H9 (cell line): ENCODE measurements at regions not wholly inside any gene's neighbourhood (a gene's known extent, or its start where the extent isn't known, plus 50 kb on each side); places are given as distances from the start of the nearest gene placed in this dataset.

Experiments
- DNase-seq: peaks from one replicate; pipeline ENCODE4 v3.0.0-alpha.2; 2017
- H2AFZ ChIP-seq: one replicate; pipeline ENCODE4 v1.6.1; 2013; ENCODE audit warnings: mild to moderate bottlenecking, low read length, control low read depth, moderate library complexity
- H2AK5ac ChIP-seq: 2 replicates; pipeline ENCODE4 v1.6.1; 2013; ENCODE audit warnings: low read length, control low read depth, mixed read lengths; ENCODE audit not compliant: insufficient read length
- H2BK120ac ChIP-seq: one replicate; pipeline ENCODE4 v1.6.1; 2013; ENCODE audit warnings: low read depth, mild to moderate bottlenecking, low read length, control low read depth, inconsistent platforms; ENCODE audit not compliant: poor library complexity, severe bottlenecking
- H2BK12ac ChIP-seq: 2 replicates; pipeline ENCODE4 v1.6.1; 2013; ENCODE audit warnings: low read length, control low read depth, mixed read lengths, low read depth; ENCODE audit not compliant: insufficient read length
- H2BK15ac ChIP-seq: 2 replicates; pipeline ENCODE4 v1.6.1; 2013; ENCODE audit warnings: low read depth, low read length, control low read depth
- H2BK20ac ChIP-seq: one replicate; pipeline ENCODE4 v1.6.1; 2013; ENCODE audit warnings: low read depth, mild to moderate bottlenecking, low read length, control low read depth, inconsistent platforms; ENCODE audit not compliant: poor library complexity, severe bottlenecking
- H2BK5ac ChIP-seq: 2 replicates; pipeline ENCODE4 v1.6.1; 2013; ENCODE audit warnings: low read length, control low read depth, mixed read lengths; ENCODE audit not compliant: insufficient read length
- H3K14ac ChIP-seq: 2 replicates; pipeline ENCODE4 v1.6.1; 2013; ENCODE audit warnings: low read length, control low read depth; ENCODE audit not compliant: insufficient read depth
- H3K18ac ChIP-seq: 2 replicates; pipeline ENCODE4 v1.6.1; 2013; ENCODE audit warnings: low read depth, mild to moderate bottlenecking, mixed read lengths, low read length, control low read depth; ENCODE audit not compliant: insufficient read length
- H3K23ac ChIP-seq: 2 replicates; pipeline ENCODE4 v1.6.1; 2013; ENCODE audit warnings: low read length, control low read depth, mixed read lengths, low read depth; ENCODE audit not compliant: insufficient read length
- H3K23me2 ChIP-seq: 2 replicates; pipeline ENCODE4 v1.6.1; 2013; ENCODE audit warnings: low read depth, mild to moderate bottlenecking, mixed read lengths, low read length, control low read depth; ENCODE audit not compliant: insufficient read length, poor library complexity, severe bottlenecking
- H3K27ac ChIP-seq: 2 replicates; pipeline ENCODE4 v1.5.1; 2013; ENCODE audit warnings: low read length, control low read depth, mixed read lengths, low read depth; ENCODE audit not compliant: insufficient read length
- H3K27me3 ChIP-seq: 2 replicates; pipeline ENCODE4 v1.6.1; 2013; ENCODE audit warnings: low read length, control low read depth, inconsistent platforms; ENCODE audit not compliant: insufficient read depth
- H3K4ac ChIP-seq: 2 replicates; pipeline ENCODE4 v1.6.1; 2013; ENCODE audit warnings: low read depth, mild to moderate bottlenecking, control low read depth, inconsistent platforms, low read length, moderate library complexity
- H3K4me1 ChIP-seq: 2 replicates; pipeline ENCODE4 v1.6.1; 2013; ENCODE audit warnings: low read length, control low read depth, inconsistent platforms; ENCODE audit not compliant: insufficient read depth
- H3K4me2 ChIP-seq: 2 replicates; pipeline ENCODE4 v1.6.1; 2013; ENCODE audit warnings: low read length, control low read depth, mixed read lengths; ENCODE audit not compliant: insufficient read length, insufficient read depth
- H3K56ac ChIP-seq: 2 replicates; pipeline ENCODE4 v1.6.1; 2013; ENCODE audit warnings: low read depth, mild to moderate bottlenecking, mixed read lengths, low read length, control low read depth; ENCODE audit not compliant: insufficient read length
- H3K79me1 ChIP-seq: 2 replicates; pipeline ENCODE4 v1.6.1; 2013; ENCODE audit warnings: low read depth, mild to moderate bottlenecking, moderate library complexity, low read length, control low read depth, inconsistent platforms; ENCODE audit not compliant: insufficient read depth, poor library complexity, severe bottlenecking
- H3K79me2 ChIP-seq: 2 replicates; pipeline ENCODE4 v1.6.1; 2013; ENCODE audit warnings: low read length, control low read depth, inconsistent platforms; ENCODE audit not compliant: insufficient read depth
- H3K9ac ChIP-seq: 2 replicates; pipeline ENCODE4 v1.6.1; 2013; ENCODE audit warnings: low read length, control low read depth, mixed read lengths; ENCODE audit not compliant: insufficient read length; ENCODE audit errors: extremely low read depth
- H3K9me3 ChIP-seq: one replicate; pipeline ENCODE4 v1.6.1; 2013; ENCODE audit warnings: low read depth, low read length, inconsistent platforms; ENCODE audit not compliant: control insufficient read depth
- H3T11ph ChIP-seq: one replicate; pipeline ENCODE4 v1.6.1; 2013; ENCODE audit warnings: mild to moderate bottlenecking, low read length, control low read depth, inconsistent platforms
- H4K20me1 ChIP-seq: one replicate; pipeline ENCODE4 v1.6.1; 2013; ENCODE audit not compliant: control insufficient read depth, insufficient read length, insufficient read depth
- H4K5ac ChIP-seq: 2 replicates; pipeline ENCODE4 v1.6.1; 2013; ENCODE audit warnings: low read depth, mild to moderate bottlenecking, mixed read lengths, low read length, control low read depth; ENCODE audit not compliant: insufficient read length
- H4K8ac ChIP-seq: replicated peaks from 2 replicates; pipeline ENCODE4 v1.6.1; 2013; ENCODE audit warnings: low read length, control low read depth, mixed read lengths, low read depth; ENCODE audit not compliant: insufficient read length
- H4K91ac ChIP-seq: 2 replicates; pipeline ENCODE4 v1.6.1; 2013; ENCODE audit warnings: low read depth, mild to moderate bottlenecking, moderate library complexity, mixed read lengths, low read length, control low read depth; ENCODE audit not compliant: insufficient read length
- H3K27ac Mint-ChIP-seq, 3 experiments: 2 replicates in 2 of 3; 3 replicates in 1 of 3; pipeline ENCODE4 v1.8.0; 2020 to 2021; ENCODE audit warnings: mixed read lengths in 3 of 3, mild to moderate bottlenecking in 1 of 3, moderate library complexity in 1 of 3
- H3K27me3 Mint-ChIP-seq: 2 replicates; pipeline ENCODE4 v1.8.0; 2021; ENCODE audit warnings: low read depth, mild to moderate bottlenecking, moderate library complexity, mixed read lengths
- H3K36me3 Mint-ChIP-seq, 3 experiments: 2 replicates in 2 of 3; 3 replicates in 1 of 3; pipeline ENCODE4 v1.8.0; 2020 to 2021; ENCODE audit warnings: low read depth in 3 of 3, mixed read lengths in 3 of 3; ENCODE audit not compliant: insufficient read depth in 1 of 3
- H3K4me1 Mint-ChIP-seq, 2 experiments: 2 replicates each; pipeline ENCODE4 v1.8.0; 2020; ENCODE audit warnings: mixed read lengths in 2 of 2
- H3K4me3 Mint-ChIP-seq, 2 experiments: 2 replicates in 1 of 2; 3 replicates in 1 of 2; pipeline ENCODE4 v1.8.0; 2020 to 2021; ENCODE audit warnings: mild to moderate bottlenecking in 2 of 2, mixed read lengths in 2 of 2, moderate library complexity in 1 of 2
- H3K9me3 Mint-ChIP-seq, 2 experiments: 2 replicates in 1 of 2; 3 replicates in 1 of 2; pipeline ENCODE4 v1.8.0; 2020; ENCODE audit warnings: mild to moderate bottlenecking in 2 of 2, mixed read lengths in 2 of 2, moderate library complexity in 1 of 2
- WGBS: extraction: QIAGEN DNeasy Blood & Tissue Kit; methylation state at CpG from one replicate; pipeline ENCODE4 v1.1.7; 2013; ENCODE audit warnings: missing lambda C conversion rate, low lambda C conversion rate, mixed read lengths; ENCODE audit not compliant: insufficient read length; ENCODE audit errors: extremely low coverage; 5-methylcytosine and 5-hydroxymethylcytosine counted together
- TF ChIP-seq, protein P1 (sequence below): fragments of 200-600 bp; sonication (generic); conservative IDR thresholded peaks from 3 replicates; pipeline ENCODE4 v1.8.0; 2021; ENCODE audit warnings: antibody characterized with exemption, mild to moderate bottlenecking

DNA sequence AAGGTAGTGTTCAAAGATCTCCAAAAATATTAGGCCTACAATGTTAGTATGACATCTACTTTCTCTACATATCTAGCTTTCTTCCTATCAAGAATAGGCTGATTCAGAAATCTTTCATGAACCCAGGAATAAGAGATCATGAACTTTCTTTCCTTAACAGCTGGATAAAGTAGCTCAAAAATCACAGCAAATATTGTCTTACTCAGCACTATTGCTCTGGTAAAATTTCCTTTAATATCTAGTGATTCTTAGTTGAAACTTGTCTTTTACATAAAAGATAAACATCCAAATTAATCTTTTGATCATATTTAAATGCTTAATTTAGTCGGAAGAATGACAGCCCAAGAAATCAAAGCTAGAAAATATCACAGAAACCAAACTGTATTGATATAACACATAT lies 131.9 kb downstream of the NOL4 start:
- H3K4ac ChIP-seq = no peak overlapping the region
- H2AK5ac ChIP-seq = no peak overlapping the region
- no peak overlapping the region for H2BK15ac ChIP-seq
- DNase-seq = no peak
- no peaks in the 10 kb centered on the region for H3K23me2 ChIP-seq
- no peak overlapping the region for H3K4me3 Mint-ChIP-seq
- H3K79me2 ChIP-seq = no peaks in the 10 kb centered on the region
- H3K4me1 Mint-ChIP-seq = no peaks in the 10 kb centered on the region
- no peaks in the 10 kb centered on the region for H3K27me3 ChIP-seq
- H3K4me2 ChIP-seq = no peak overlapping the region
- no peaks in the 10 kb centered on the region for H3K9me3 Mint-ChIP-seq
- no peaks in the 10 kb centered on the region for H3K79me1 ChIP-seq
- no peaks in the 10 kb centered on the region for H3K36me3 Mint-ChIP-seq
- no CpG with 5 or more reads among the region's 1 CpG for WGBS
- H3K18ac ChIP-seq = no peak overlapping the region
- no peak overlapping the region for H4K8ac ChIP-seq
- H4K20me1 ChIP-seq = no peaks in the 10 kb centered on the region
- TF ChIP-seq, protein P1, sequence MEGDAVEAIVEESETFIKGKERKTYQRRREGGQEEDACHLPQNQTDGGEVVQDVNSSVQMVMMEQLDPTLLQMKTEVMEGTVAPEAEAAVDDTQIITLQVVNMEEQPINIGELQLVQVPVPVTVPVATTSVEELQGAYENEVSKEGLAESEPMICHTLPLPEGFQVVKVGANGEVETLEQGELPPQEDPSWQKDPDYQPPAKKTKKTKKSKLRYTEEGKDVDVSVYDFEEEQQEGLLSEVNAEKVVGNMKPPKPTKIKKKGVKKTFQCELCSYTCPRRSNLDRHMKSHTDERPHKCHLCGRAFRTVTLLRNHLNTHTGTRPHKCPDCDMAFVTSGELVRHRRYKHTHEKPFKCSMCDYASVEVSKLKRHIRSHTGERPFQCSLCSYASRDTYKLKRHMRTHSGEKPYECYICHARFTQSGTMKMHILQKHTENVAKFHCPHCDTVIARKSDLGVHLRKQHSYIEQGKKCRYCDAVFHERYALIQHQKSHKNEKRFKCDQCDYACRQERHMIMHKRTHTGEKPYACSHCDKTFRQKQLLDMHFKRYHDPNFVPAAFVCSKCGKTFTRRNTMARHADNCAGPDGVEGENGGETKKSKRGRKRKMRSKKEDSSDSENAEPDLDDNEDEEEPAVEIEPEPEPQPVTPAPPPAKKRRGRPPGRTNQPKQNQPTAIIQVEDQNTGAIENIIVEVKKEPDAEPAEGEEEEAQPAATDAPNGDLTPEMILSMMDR = no peak
- no peak overlapping the region for H2BK20ac ChIP-seq
- H3K9ac ChIP-seq = no peak overlapping the region
- no peak overlapping the region for H2AFZ ChIP-seq
- no peak overlapping the region for H3K14ac ChIP-seq
- no peak overlapping the region for H4K5ac ChIP-seq
- H3K27me3 Mint-ChIP-seq = no peaks in the 10 kb centered on the region
- H3K9me3 ChIP-seq = no peaks in the 10 kb centered on the region
- no peak overlapping the region for H3T11ph ChIP-seq
- no peak overlapping the region for H3K27ac ChIP-seq
- H2BK5ac ChIP-seq = no peak overlapping the region
- H3K27ac Mint-ChIP-seq = no peak overlapping the region
- no peak overlapping the region for H3K56ac ChIP-seq
- H2BK12ac ChIP-seq = no peak overlapping the region
- no peak overlapping the region for H3K23ac ChIP-seq
- no peaks in the 10 kb centered on the region for H3K4me1 ChIP-seq
- H4K91ac ChIP-seq = no peak overlapping the region
- H2BK120ac ChIP-seq = no peak overlapping the region
